ENCODE measurements at regions not wholly inside any gene's neighbourhood (a gene's known extent, or its start where the extent isn't known, plus 50 kb on each side); places are given as distances from the start of the nearest gene placed in this dataset.
A peak's percentile ranks its signal among the peaks of the same experiment; 100 is the strongest.

DNA sequence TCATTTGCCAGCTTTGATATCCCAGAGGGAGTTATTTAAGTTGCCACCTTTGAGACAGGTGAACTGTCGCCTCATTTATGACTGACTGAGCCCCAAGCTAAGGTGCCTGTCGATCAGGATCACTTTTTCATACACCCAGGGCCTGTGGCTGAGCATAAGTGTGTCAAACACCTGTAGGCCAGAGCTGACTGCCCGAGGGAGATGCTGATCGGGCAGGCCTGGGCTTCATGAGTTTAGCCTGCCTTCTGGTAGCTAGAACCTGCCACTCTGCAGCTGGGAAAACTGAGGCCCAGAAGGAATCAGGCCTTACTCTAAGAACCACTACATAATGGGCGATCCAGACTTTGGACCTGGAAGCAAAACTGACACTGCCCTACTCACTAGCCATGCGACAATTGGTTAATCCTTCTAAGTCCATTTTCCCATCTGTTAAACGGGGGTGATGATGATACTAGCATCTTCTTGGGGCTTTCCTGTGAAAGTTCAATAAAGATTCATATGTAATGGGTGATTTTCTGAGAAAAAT, 188.7 kb upstream of the GLI2 start:
- Histone ChIP-seq H3K36me3 (no peaks in the 10 kb centered on the region), H3K4me3 (no peak overlapping the region), H3K27ac (no peak overlapping the region), H3K27me3 (peaks cover 0 to 5% (median 0%) of the 10 kb centered on the region in 4 donors), H3K9me3 (no peaks in the 10 kb centered on the region), H3K4me1 (peaks cover 0 to 27% (median 7%) of the 10 kb centered on the region in 3 donors)
- intact Hi-C loops (cut with DNase I) = no loop called here
- no peak for TF ChIP-seq POLR2A (IDR thresholded peaks at IDR 0.05)
- TF ChIP-seq, protein P1, sequence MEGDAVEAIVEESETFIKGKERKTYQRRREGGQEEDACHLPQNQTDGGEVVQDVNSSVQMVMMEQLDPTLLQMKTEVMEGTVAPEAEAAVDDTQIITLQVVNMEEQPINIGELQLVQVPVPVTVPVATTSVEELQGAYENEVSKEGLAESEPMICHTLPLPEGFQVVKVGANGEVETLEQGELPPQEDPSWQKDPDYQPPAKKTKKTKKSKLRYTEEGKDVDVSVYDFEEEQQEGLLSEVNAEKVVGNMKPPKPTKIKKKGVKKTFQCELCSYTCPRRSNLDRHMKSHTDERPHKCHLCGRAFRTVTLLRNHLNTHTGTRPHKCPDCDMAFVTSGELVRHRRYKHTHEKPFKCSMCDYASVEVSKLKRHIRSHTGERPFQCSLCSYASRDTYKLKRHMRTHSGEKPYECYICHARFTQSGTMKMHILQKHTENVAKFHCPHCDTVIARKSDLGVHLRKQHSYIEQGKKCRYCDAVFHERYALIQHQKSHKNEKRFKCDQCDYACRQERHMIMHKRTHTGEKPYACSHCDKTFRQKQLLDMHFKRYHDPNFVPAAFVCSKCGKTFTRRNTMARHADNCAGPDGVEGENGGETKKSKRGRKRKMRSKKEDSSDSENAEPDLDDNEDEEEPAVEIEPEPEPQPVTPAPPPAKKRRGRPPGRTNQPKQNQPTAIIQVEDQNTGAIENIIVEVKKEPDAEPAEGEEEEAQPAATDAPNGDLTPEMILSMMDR (IDR thresholded peaks at IDR 0.05) = no peak
- 86 to 87% methylated on average over 3 to 7 of the region's 7 CpGs for WGBS, 2 donors
- no peak for DNase-seq

DNA sequence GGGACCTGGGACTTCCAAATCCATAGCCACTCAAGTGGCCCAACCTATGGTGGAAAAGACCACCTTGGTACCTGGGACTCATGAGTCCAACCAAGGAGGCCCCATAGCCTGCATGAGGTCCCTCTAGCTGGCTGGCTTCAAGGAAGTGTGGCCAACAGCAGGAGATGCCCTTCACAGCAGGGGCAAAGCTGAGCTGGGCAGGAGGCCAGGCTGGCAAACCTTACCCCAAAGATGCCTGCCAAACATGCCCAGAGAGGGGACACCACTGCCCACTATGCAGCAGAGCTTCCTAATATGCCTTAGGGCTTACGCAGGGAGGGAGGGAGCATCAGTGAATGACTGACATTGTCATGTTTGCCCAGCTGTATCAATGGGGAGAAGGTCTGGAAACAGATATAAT, 188.0 kb upstream of the GLI2 start:
- TF ChIP-seq, protein P1 (IDR thresholded peaks at IDR 0.05) = no peak
- no peak for TF ChIP-seq POLR2A (IDR thresholded peaks at IDR 0.05)
- Histone ChIP-seq H3K36me3 (no peaks in the 10 kb centered on the region), H3K27ac (no peak overlapping the region), H3K4me1 (peaks cover 0 to 35% (median 14%) of the 10 kb centered on the region in 3 donors), H3K27me3 (peaks cover 0 to 12% (median 0%) of the 10 kb centered on the region in 4 donors), H3K4me3 (no peak overlapping the region), H3K9me3 (no peaks in the 10 kb centered on the region)
- DNase-seq = no peak
- intact Hi-C loops (cut with DNase I) = no loop called here
- 80% methylated on average over 1 of the region's 1 CpG; no CpG with 5 or more reads in 1 of the 2 donors for WGBS, 2 donors

DNA sequence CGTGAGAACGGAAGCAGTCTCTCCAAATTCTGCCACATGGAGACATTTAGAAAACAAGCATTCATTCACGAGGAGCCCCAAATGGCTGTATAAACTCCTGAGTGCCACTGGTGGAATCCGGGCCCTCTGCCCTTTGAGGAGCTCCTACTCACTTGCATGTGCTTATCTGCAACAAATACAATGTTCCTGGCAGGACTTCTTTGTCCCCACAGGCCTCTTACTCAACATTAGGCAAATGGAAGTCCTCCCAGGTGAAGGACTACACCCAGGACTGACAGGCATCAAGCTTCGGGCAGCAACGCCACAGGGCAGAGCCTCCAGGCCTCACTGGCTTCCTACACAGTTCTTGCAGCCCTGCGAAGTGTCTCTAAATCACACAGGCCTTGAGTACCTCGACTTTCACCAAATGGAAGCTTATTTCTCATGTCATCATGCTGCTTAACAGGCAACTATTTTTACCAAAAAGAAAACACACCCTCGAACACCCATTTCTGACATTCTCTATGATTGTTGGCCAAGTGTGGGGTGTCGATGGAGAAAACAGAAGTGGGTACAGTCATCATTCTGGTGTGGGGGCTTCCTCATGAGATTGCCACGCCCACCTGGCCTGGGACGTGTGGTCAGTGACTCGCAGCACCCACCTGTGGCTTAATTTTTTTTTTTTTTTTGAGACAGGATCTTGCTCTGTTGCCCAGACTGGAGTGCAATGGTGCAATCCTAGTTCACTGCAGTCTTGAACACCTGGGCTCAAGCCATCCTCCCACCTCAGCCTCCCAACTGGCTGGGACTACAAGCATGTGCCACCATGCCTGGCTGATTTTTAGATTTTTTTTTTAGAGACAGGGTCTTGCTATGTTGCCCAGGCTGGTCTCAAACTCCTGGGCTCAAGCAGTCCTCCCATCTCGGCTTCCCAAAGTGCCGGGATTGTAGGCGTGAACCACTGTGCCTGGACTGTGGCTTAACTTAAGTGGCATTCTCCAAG, 186.8 kb upstream of the GLI2 start:
- H3K4me3 ChIP-seq = no peak overlapping the region
- H3K27ac ChIP-seq = no peak overlapping the region
- intact Hi-C loops (cut with DNase I) = no loop called here
- WGBS, 2 donors = 77 to 80% methylated on average over 12 to 14 of the region's 16 CpGs
- no peaks in the 10 kb centered on the region for H3K36me3 ChIP-seq
- H3K9me3 ChIP-seq = no peaks in the 10 kb centered on the region
- no peak for DNase-seq
- H3K27me3 ChIP-seq = peaks cover 0 to 16% (median 0%) of the 10 kb centered on the region in 4 donors
- no peak for TF ChIP-seq POLR2A (IDR thresholded peaks at IDR 0.05)
- TF ChIP-seq, protein P1 (IDR thresholded peaks at IDR 0.05) = no peak
- H3K4me1 ChIP-seq = peaks cover 0 to 44% (median 21%) of the 10 kb centered on the region in 3 donors

DNA sequence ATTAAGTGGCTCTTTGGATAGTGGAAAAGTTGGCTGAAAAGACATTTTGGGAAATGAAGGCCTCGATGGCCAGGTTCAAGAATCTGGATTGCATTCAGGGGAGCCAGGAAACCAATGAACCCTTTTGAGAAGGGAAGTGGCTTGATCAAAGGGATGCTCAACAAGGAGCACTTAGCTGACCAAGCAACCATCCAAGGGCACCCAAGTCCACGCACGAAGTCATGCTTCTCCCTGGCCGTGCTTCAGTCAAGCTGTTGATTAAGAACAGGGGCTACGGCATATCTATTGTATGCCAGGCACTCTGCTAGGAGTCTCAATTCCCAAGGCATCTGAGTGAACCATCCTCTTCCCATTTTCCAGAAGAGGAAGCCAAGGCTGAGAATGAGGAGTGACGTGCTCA, 185.8 kb upstream of the GLI2 start:
- TF ChIP-seq POLR2A (IDR thresholded peaks at IDR 0.05) = no peak
- TF ChIP-seq, protein P1 (IDR thresholded peaks at IDR 0.05) = no peak
- Histone ChIP-seq H3K9me3 (no peaks in the 10 kb centered on the region), H3K4me1 (peaks cover 0 to 44% (median 21%) of the 10 kb centered on the region in 3 donors), H3K27ac (no peak overlapping the region), H3K4me3 (no peak overlapping the region), H3K27me3 (peaks cover 0 to 25% (median 0%) of the 10 kb centered on the region in 4 donors), H3K36me3 (no peaks in the 10 kb centered on the region)
- no peak for DNase-seq
- intact Hi-C loops (cut with DNase I) = loop anchor here (10.0 kb wide), 1 partner anchor 205 kb away; the partner anchor contains the start of gene INHBB
- WGBS, 2 donors = 70 to 76% methylated on average over 6 of the region's 6 CpGs

DNA sequence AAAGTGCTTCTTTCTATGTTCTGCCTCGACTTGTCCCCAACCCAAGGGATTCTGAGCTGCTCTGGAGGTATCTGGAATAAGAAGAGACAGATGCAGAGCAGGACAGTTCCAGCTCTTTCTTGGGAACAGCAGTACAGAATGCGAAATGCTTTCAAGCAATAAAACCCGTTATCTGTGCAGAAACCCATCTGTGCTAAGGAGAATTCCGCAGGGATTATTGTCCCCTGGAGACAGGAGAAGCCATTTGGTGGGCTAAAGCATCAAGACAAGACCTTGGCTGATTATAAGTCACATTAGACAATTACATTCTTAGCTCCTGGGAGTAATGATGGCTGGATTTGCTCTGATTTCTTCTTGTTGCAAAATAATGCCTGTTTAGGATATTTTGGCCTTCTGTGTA, 185.4 kb upstream of the GLI2 start:
- intact Hi-C loops (cut with DNase I) = loop anchor here (10.0 kb wide), 1 partner anchor 205 kb away; the partner anchor contains the start of gene INHBB
- H3K27me3 ChIP-seq = peaks cover 0 to 29% (median 0%) of the 10 kb centered on the region in 4 donors
- no peaks in the 10 kb centered on the region for H3K9me3 ChIP-seq
- TF ChIP-seq POLR2A (IDR thresholded peaks at IDR 0.05) = no peak
- no peaks in the 10 kb centered on the region for H3K36me3 ChIP-seq
- peaks cover 0 to 44% (median 21%) of the 10 kb centered on the region in 3 donors for H3K4me1 ChIP-seq
- H3K27ac ChIP-seq = peak overlapping the region in 1 of 4 donors; percentile 2
- no peak for DNase-seq
- no peak overlapping the region for H3K4me3 ChIP-seq
- WGBS, 2 donors = 63 to 75% methylated on average over 2 to 4 of the region's 4 CpGs

Data from esophagus squamous epithelium (tissue), 5 donors.